Activated CD8-positive, alpha-beta memory T cell treated with anti-CD3 and anti-CD28 coated beads, Interleukin-2, amount 10 ng/mL, durations not matched to agents 7 days and 5 days (primary cell): ENCODE measurements at regions not wholly inside any gene's neighbourhood (a gene's known extent, or its start where the extent isn't known, plus 50 kb on each side); places are given as distances from the start of the nearest gene placed in this dataset.
A peak's percentile ranks its signal among the peaks of the same experiment; 100 is the strongest.
"Not testable (repeated sequence)": the region's sequence is repeated elsewhere in the genome, so short reads cannot be mapped to it uniquely, and the experiment has no call there.

Source experiments
- ATAC-seq: fragments of 150-1000 bp; cut with Tn5 transposase; one replicate; pipeline ENCODE4 v1.10.0; 2021; ENCODE audit warnings: moderate library complexity
- CTCF ChIA-PET: fragments of 350-600 bp; sonication (Branson Sonifier 250); formaldehyde crosslinking; loops from one replicate; lab custom pipeline; 2021; ENCODE audit warnings: antibody characterized with exemption; lab: Charles Lee
- DNase-seq: peaks from one replicate; pipeline ENCODE4 v3.0.0-alpha.2; 2020
- H3K27ac Mint-ChIP-seq: one replicate; pipeline ENCODE4 v1.8.0; 2021; ENCODE audit warnings: mild to moderate bottlenecking, mixed read lengths
- H3K27me3 Mint-ChIP-seq: one replicate; pipeline ENCODE4 v1.8.0; 2021; ENCODE audit warnings: mixed read lengths
- H3K36me3 Mint-ChIP-seq: one replicate; pipeline ENCODE4 v1.8.0; 2021; ENCODE audit warnings: mild to moderate bottlenecking, mixed read lengths
- H3K4me1 Mint-ChIP-seq: one replicate; pipeline ENCODE4 v1.8.0; 2021; ENCODE audit warnings: mixed read lengths
- H3K4me3 Mint-ChIP-seq: one replicate; pipeline ENCODE4 v1.8.0; 2021; ENCODE audit warnings: mild to moderate bottlenecking, moderate library complexity, mixed read lengths
- H3K9me3 Mint-ChIP-seq: one replicate; pipeline ENCODE4 v1.8.0; 2022; ENCODE audit warnings: low read depth, mixed read lengths

GRCh38 chr11:129631201-129631600 lies 184.4 kb upstream of the TMEM45B start:
- Mint-ChIP-seq H3K4me3 (no peak overlapping the region), H3K4me1 (no peaks in the 10 kb centered on the region), H3K27ac (no peak overlapping the region), H3K27me3 (peaks cover 10% of the 10 kb centered on the region), H3K9me3 (no peaks in the 10 kb centered on the region), H3K36me3 (no peaks in the 10 kb centered on the region)
- CTCF ChIA-PET, result no interaction called here
- DNase-seq, result no peak
- no peak for ATAC-seq

GRCh38 chr11:129636926-129637325 lies 178.7 kb upstream of the TMEM45B start:
- ATAC-seq, result no peak

GRCh38 chr11:129637473-129637872 lies 178.2 kb upstream of the TMEM45B start:
- ATAC-seq (peak; percentile 43), DNase-seq (no peak)
- Mint-ChIP-seq H3K27ac (no peak overlapping the region), H3K27me3 (no peaks in the 10 kb centered on the region), H3K9me3 (no peaks in the 10 kb centered on the region), H3K36me3 (no peaks in the 10 kb centered on the region), H3K4me3 (no peak overlapping the region), H3K4me1 (peaks cover 33% of the 10 kb centered on the region)
- CTCF ChIA-PET, result no interaction called here

More at GRCh38 chr11:129636926-129637325, 178.7 kb upstream of the TMEM45B start:
- no peak overlapping the region for H3K27ac Mint-ChIP-seq
- H3K9me3 Mint-ChIP-seq, result no peaks in the 10 kb centered on the region
- H3K27me3 Mint-ChIP-seq, result no peaks in the 10 kb centered on the region
- CTCF ChIA-PET, result no interaction called here
- DNase-seq, result no peak
- H3K4me1 Mint-ChIP-seq, result peaks cover 30% of the 10 kb centered on the region
- no peak overlapping the region for H3K4me3 Mint-ChIP-seq
- no peaks in the 10 kb centered on the region for H3K36me3 Mint-ChIP-seq

- Mint-ChIP-seq H3K36me3 (no peaks in the 10 kb centered on the region), H3K27ac (peak overlapping the region; percentile 31), H3K9me3 (no peaks in the 10 kb centered on the region), H3K4me1 (peaks cover 38% of the 10 kb centered on the region), H3K27me3 (no peaks in the 10 kb centered on the region), H3K4me3 (no peak overlapping the region)
- no peak for ATAC-seq
- CTCF ChIA-PET, result interaction anchor here (0.5 kb wide), 1 partner anchor 1448 kb away, joined by 3 read pairs; no protein-coding TSS in a partner anchor
- no peak for DNase-seq
Observed at GRCh38 chr11:129637983-129638776, 177.5 kb upstream of the TMEM45B start.

- H3K27ac Mint-ChIP-seq, result peak overlapping the region; percentile 46
- DNase-seq (peak; percentile 50), ATAC-seq (peak; percentile 81)
- H3K9me3 Mint-ChIP-seq, result no peaks in the 10 kb centered on the region
- peaks cover 45% of the 10 kb centered on the region for H3K4me1 Mint-ChIP-seq
- no peaks in the 10 kb centered on the region for H3K27me3 Mint-ChIP-seq
- CTCF ChIA-PET, result no interaction called here
- no peak overlapping the region for H3K4me3 Mint-ChIP-seq
- no peaks in the 10 kb centered on the region for H3K36me3 Mint-ChIP-seq
Observed at GRCh38 chr11:129639300-129639699, 176.3 kb upstream of the TMEM45B start.

GRCh38 chr11:129640671-129641070 lies 175.0 kb upstream of the TMEM45B start:
- Mint-ChIP-seq H3K4me1 (peaks cover 49% of the 10 kb centered on the region), H3K9me3 (no peaks in the 10 kb centered on the region), H3K4me3 (no peak overlapping the region), H3K27me3 (no peaks in the 10 kb centered on the region), H3K27ac (no peak overlapping the region), H3K36me3 (no peaks in the 10 kb centered on the region)
- CTCF ChIA-PET, result no interaction called here
- no peak for ATAC-seq
- no peak for DNase-seq

GRCh38 chr11:129643031-129643721 lies 172.5 kb upstream of the TMEM45B start:
- Mint-ChIP-seq H3K4me1 (peaks cover 39% of the 10 kb centered on the region), H3K4me3 (no peak overlapping the region), H3K27me3 (no peaks in the 10 kb centered on the region), H3K27ac (no peak overlapping the region), H3K36me3 (no peaks in the 10 kb centered on the region), H3K9me3 (no peaks in the 10 kb centered on the region)
- DNase-seq, result peak; percentile 46
- peak; percentile 64 for ATAC-seq
- CTCF ChIA-PET, result no interaction called here

- H3K27me3 Mint-ChIP-seq, result no peaks in the 10 kb centered on the region
- no peak for DNase-seq
- no peak for ATAC-seq
- no peak overlapping the region for H3K27ac Mint-ChIP-seq
- no peaks in the 10 kb centered on the region for H3K9me3 Mint-ChIP-seq
- peaks cover 31% of the 10 kb centered on the region for H3K4me1 Mint-ChIP-seq
- CTCF ChIA-PET, result interaction anchor here (0.6 kb wide), 1 partner anchor 274 kb away, joined by 4 read pairs; no protein-coding TSS in a partner anchor
- no peaks in the 10 kb centered on the region for H3K36me3 Mint-ChIP-seq
- H3K4me3 Mint-ChIP-seq, result no peak overlapping the region
Observed at GRCh38 chr11:129644326-129644725, 171.3 kb upstream of the TMEM45B start.

- H3K36me3 Mint-ChIP-seq, result no peaks in the 10 kb centered on the region
- peaks cover 21% of the 10 kb centered on the region for H3K4me1 Mint-ChIP-seq
- no peaks in the 10 kb centered on the region for H3K9me3 Mint-ChIP-seq
- H3K4me3 Mint-ChIP-seq, result no peak overlapping the region
- CTCF ChIA-PET, result interaction anchor here (0.7 kb wide), 1 partner anchor 25 kb away, joined by 3 read pairs; no protein-coding TSS in a partner anchor
- DNase-seq (no peak), ATAC-seq (no peak)
- H3K27me3 Mint-ChIP-seq, result no peaks in the 10 kb centered on the region
- H3K27ac Mint-ChIP-seq, result no peak overlapping the region
Observed at GRCh38 chr11:129645943-129646342, 169.7 kb upstream of the TMEM45B start.

- H3K27ac Mint-ChIP-seq, H3K36me3 Mint-ChIP-seq, DNase-seq, H3K4me3 Mint-ChIP-seq, ATAC-seq, H3K4me1 Mint-ChIP-seq, H3K27me3 Mint-ChIP-seq, H3K9me3 Mint-ChIP-seq, CTCF ChIA-PET: not testable (repeated sequence)
Observed at GRCh38 chr11:129650044-129650443, 165.6 kb upstream of the TMEM45B start.

GRCh38 chr11:129652835-129653234 lies 162.8 kb upstream of the TMEM45B start:
- ATAC-seq (no peak), DNase-seq (no peak)
- peaks cover 3% of the 10 kb centered on the region for H3K36me3 Mint-ChIP-seq
- no peaks in the 10 kb centered on the region for H3K4me1 Mint-ChIP-seq
- H3K9me3 Mint-ChIP-seq, result peaks cover 14% of the 10 kb centered on the region
- no peak overlapping the region for H3K4me3 Mint-ChIP-seq
- no peak overlapping the region for H3K27ac Mint-ChIP-seq
- CTCF ChIA-PET, result no interaction called here
- H3K27me3 Mint-ChIP-seq, result no peaks in the 10 kb centered on the region

GRCh38 chr11:129655247-129655832 lies 160.3 kb upstream of the TMEM45B start:
- no peak for DNase-seq
- CTCF ChIA-PET, result no interaction called here
- Mint-ChIP-seq H3K4me3 (no peak overlapping the region), H3K4me1 (no peaks in the 10 kb centered on the region), H3K27ac (no peak overlapping the region), H3K27me3 (no peaks in the 10 kb centered on the region), H3K36me3 (peaks cover 3% of the 10 kb centered on the region), H3K9me3 (peaks cover 14% of the 10 kb centered on the region)
- no peak for ATAC-seq

- CTCF ChIA-PET, result no interaction called here
- no peak for ATAC-seq
- peaks cover 14% of the 10 kb centered on the region for H3K9me3 Mint-ChIP-seq
Observed at GRCh38 chr11:129657866-129658525, 157.7 kb upstream of the TMEM45B start.

More at GRCh38 chr11:129657866-129658525, 157.7 kb upstream of the TMEM45B start:
- no peak overlapping the region for H3K27ac Mint-ChIP-seq
- no peaks in the 10 kb centered on the region for H3K4me1 Mint-ChIP-seq
- DNase-seq, result no peak
- no peaks in the 10 kb centered on the region for H3K27me3 Mint-ChIP-seq
- H3K36me3 Mint-ChIP-seq, result peaks cover 1% of the 10 kb centered on the region
- no peak overlapping the region for H3K4me3 Mint-ChIP-seq
